Gastroesophageal sphincter (tissue), 3 donors: ENCODE measurements at regions not wholly inside any gene's neighbourhood (a gene's known extent, or its start where the extent isn't known, plus 50 kb on each side); places are given as distances from the start of the nearest gene placed in this dataset.

ENCODE experiments used
- EP300 ChIP-seq: sonication (generic); formaldehyde crosslinking; IDR thresholded peaks from one replicate; pipeline ENCODE4 v1.6.1; 2017; ENCODE audit warnings: antibody characterized with exemption, mild to moderate bottlenecking
- POLR2A ChIP-seq, 2 donors: fragments of 450-650 bp; IDR thresholded peaks; one replicate each; pipeline ENCODE4 v1.6.1; 2017; ENCODE audit warnings: antibody characterized with exemption in 2 of 2, mild to moderate bottlenecking in 2 of 2, moderate library complexity in 1 of 2
- POLR2AphosphoS5 ChIP-seq: sonication (generic); formaldehyde crosslinking; IDR thresholded peaks from one replicate; pipeline ENCODE4 v1.6.1; 2017; ENCODE audit warnings: antibody characterized with exemption
- TF ChIP-seq, protein P1 (sequence below), 4 experiments: fragments of 200-600 bp in 2 of 4; fragments of 450-650 bp in 2 of 4; sonication (generic) in 1 of 4; IDR thresholded peaks; one replicate each; pipeline ENCODE4 v1.5.1; 2017 to 2019; ENCODE audit warnings: antibody characterized with exemption in 4 of 4, mild to moderate bottlenecking in 2 of 4, moderate library complexity in 2 of 4

DNA sequence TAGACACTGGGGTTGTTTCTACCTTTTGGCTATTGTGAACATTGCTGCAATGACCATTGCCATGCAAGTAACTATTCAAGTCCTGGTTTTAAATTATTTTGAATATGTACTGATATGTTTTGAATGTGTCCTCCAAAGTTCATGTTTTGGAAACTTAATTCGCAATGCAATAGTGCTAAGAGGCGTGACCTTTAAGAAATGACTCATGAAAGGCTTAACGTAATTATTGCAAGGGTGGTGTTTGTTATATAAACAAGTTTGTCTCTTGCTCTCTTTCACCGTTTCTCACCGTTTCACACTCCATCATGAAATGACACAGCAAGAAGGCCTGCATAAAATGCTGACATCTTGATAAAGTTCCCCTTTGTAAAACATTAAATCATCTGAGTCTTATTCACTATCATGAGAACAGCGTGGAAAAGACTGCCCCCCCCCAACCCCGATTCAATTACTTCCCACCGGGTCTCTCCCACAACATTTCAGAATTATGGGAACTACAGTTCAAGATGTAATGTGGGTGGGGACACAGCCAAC, 506.9 kb upstream of the FAM47C start:
- TF ChIP-seq POLR2AphosphoS5 (peak; percentile 38), POLR2A (IDR thresholded peaks at IDR 0.05) (no peak), EP300 (no peak)
- TF ChIP-seq, protein P1, sequence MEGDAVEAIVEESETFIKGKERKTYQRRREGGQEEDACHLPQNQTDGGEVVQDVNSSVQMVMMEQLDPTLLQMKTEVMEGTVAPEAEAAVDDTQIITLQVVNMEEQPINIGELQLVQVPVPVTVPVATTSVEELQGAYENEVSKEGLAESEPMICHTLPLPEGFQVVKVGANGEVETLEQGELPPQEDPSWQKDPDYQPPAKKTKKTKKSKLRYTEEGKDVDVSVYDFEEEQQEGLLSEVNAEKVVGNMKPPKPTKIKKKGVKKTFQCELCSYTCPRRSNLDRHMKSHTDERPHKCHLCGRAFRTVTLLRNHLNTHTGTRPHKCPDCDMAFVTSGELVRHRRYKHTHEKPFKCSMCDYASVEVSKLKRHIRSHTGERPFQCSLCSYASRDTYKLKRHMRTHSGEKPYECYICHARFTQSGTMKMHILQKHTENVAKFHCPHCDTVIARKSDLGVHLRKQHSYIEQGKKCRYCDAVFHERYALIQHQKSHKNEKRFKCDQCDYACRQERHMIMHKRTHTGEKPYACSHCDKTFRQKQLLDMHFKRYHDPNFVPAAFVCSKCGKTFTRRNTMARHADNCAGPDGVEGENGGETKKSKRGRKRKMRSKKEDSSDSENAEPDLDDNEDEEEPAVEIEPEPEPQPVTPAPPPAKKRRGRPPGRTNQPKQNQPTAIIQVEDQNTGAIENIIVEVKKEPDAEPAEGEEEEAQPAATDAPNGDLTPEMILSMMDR (IDR thresholded peaks at IDR 0.05) = no peak
